ENCODE measurements at regions not wholly inside any gene's neighbourhood (a gene's known extent, or its start where the extent isn't known, plus 50 kb on each side); places are given as distances from the start of the nearest gene placed in this dataset.

DNA sequence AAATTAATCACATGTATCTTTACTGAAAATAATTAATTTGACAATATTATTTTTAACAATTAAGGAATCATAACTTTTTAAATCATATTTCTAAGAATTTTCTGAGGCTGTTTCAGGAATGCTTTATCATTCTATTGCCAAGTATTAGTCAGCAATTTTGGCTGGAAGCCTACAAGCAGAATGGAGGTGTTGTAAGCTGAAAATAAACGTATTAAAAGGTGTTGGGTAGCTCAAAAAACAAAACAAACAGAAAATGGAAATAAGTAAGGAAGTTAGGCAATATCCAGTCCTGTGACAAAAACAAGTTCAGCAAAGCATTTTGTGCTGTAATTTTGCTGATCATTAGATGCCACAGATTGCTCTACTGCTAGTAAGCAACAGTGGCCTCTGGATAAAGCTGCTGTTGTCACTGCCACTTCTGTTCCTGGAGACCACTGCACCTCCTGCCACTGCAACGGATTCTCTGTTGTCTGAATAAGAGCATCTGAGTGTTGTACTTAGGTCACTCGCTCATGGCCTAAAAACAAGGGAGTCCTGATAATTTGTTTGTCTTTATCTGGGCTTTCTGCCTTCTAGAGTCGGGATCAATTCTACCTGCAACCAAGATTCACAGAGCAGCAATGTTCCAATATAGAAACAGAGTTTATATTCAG lies 63.5 kb upstream of the SLITRK3 start:
- H3K4me1 ChIP-seq (ENCODE audit: insufficient read depth, low read length, poor library complexity, severe bottlenecking), result no peaks in the 10 kb centered on the region
- intact Hi-C loops (cut with micrococcal nuclease; ENCODE audit: unreplicated experiment), result loop anchor here (10.0 kb wide), 1 partner anchor 595 kb away; no protein-coding TSS in a partner anchor
- DNase-seq (ENCODE audit: low spot score), result peak; percentile 4
- ChIA-PET POLR2A (ENCODE audit: low non-redundant PET) (no interaction called here), CTCF (no interaction called here)
- H3K27me3 ChIP-seq (replicated peaks; ENCODE audit: insufficient read depth, low read depth, low read length, poor library complexity), result no peaks in the 10 kb centered on the region
- H3K27ac ChIP-seq (ENCODE audit: low read depth, low read length, poor library complexity, severe bottlenecking), result no peak overlapping the region
- H3K36me3 ChIP-seq (ENCODE audit: insufficient read depth, low read length, poor library complexity, severe bottlenecking), result no peaks in the 10 kb centered on the region
- no TSS peak for BruUV-seq (replicated peaks)
- H3K4me3 ChIP-seq (ENCODE audit: low read depth, low read length, poor library complexity, severe bottlenecking), result no peak overlapping the region
- no peak for TF ChIP-seq EZH2 (IDR thresholded peaks at IDR 0.05; ENCODE audit: borderline replicate concordance, low read depth, low read length, poor library complexity, severe bottlenecking)
- TF ChIP-seq, protein P1, sequence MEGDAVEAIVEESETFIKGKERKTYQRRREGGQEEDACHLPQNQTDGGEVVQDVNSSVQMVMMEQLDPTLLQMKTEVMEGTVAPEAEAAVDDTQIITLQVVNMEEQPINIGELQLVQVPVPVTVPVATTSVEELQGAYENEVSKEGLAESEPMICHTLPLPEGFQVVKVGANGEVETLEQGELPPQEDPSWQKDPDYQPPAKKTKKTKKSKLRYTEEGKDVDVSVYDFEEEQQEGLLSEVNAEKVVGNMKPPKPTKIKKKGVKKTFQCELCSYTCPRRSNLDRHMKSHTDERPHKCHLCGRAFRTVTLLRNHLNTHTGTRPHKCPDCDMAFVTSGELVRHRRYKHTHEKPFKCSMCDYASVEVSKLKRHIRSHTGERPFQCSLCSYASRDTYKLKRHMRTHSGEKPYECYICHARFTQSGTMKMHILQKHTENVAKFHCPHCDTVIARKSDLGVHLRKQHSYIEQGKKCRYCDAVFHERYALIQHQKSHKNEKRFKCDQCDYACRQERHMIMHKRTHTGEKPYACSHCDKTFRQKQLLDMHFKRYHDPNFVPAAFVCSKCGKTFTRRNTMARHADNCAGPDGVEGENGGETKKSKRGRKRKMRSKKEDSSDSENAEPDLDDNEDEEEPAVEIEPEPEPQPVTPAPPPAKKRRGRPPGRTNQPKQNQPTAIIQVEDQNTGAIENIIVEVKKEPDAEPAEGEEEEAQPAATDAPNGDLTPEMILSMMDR (conservative IDR thresholded peaks at IDR 0.05; ENCODE audit: low read depth, low read length), result no peak
- no peaks in the 10 kb centered on the region for H3K9me3 ChIP-seq (ENCODE audit: low read depth, low read length, poor library complexity, severe bottlenecking)

DNA sequence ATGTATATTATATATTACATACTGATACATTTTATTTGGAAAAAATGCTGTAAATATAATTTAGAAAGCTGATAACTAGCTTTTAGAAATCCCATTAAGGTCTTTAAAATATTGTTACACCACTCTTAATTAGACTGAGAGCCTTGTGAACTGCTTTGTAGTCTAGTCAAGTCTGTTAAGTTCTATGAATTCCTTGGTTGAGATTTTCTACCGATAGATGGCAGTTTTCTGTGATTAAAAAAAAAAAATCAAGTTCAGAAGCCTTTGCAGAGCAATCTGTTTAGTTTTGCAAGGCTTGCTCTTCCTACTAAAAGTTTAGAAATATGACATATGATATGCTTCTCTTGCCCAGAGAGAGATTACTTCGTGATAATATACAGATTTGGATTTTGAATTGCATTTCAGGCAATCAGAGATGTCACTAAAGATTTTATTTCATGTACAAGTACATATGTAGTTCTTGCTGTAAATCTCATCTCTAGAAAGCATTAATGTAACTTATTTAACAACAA lies 60.4 kb upstream of the SLITRK3 start:
- TF ChIP-seq EZH2 (IDR thresholded peaks at IDR 0.05; ENCODE audit: borderline replicate concordance, low read depth, low read length, poor library complexity, severe bottlenecking), result no peak
- TF ChIP-seq, protein P1 (conservative IDR thresholded peaks at IDR 0.05; ENCODE audit: low read depth, low read length), result peak; percentile 43
- CTCF ChIA-PET, result no interaction called here
- Histone ChIP-seq H3K9me3 (ENCODE audit: low read depth, low read length, poor library complexity, severe bottlenecking) (no peaks in the 10 kb centered on the region), H3K27me3 (replicated peaks; ENCODE audit: insufficient read depth, low read depth, low read length, poor library complexity) (no peaks in the 10 kb centered on the region), H3K36me3 (ENCODE audit: insufficient read depth, low read length, poor library complexity, severe bottlenecking) (no peaks in the 10 kb centered on the region), H3K4me3 (ENCODE audit: low read depth, low read length, poor library complexity, severe bottlenecking) (no peak overlapping the region), H3K27ac (ENCODE audit: low read depth, low read length, poor library complexity, severe bottlenecking) (no peak overlapping the region), H3K4me1 (ENCODE audit: insufficient read depth, low read length, poor library complexity, severe bottlenecking) (no peaks in the 10 kb centered on the region)
- peak; percentile 22 for DNase-seq (ENCODE audit: low spot score)
- intact Hi-C loops (cut with micrococcal nuclease; ENCODE audit: unreplicated experiment), result loop anchor here (10.0 kb wide), 1 partner anchor 598 kb away; no protein-coding TSS in a partner anchor
- POLR2A ChIA-PET (ENCODE audit: low non-redundant PET), result no interaction called here
- no TSS peak for BruUV-seq (replicated peaks)

DNA sequence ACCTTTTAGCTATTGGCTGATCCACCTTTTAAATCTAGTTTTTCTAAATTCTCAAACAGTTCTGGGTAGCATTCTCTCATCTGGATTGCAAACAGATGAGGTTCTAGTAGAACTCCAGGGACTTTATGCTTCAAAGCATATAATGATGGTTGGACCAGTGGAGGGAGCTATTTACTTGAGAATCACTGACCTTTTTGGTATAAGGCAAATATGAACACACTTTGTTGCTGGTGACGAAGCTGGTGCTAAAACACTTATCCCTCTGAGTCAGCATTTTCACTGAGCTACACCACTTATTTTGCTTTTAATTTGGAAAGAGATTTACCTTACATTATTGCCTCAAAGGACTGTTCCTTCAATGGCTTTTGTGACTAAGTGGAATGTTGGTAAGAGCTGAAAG lies 58.6 kb upstream of the SLITRK3 start:
- CTCF ChIA-PET, result interaction anchor here (0.6 to 0.9 kb wide), 2 partner anchors 48 to 289 kb away, joined by 3 to 5 read pairs; no protein-coding TSS in a partner anchor
- H3K4me1 ChIP-seq (ENCODE audit: insufficient read depth, low read length, poor library complexity, severe bottlenecking), result no peaks in the 10 kb centered on the region
- intact Hi-C loops (cut with micrococcal nuclease; ENCODE audit: unreplicated experiment), result loop anchor here (10.0 kb wide), 1 partner anchor 600 kb away; no protein-coding TSS in a partner anchor
- H3K27ac ChIP-seq (ENCODE audit: low read depth, low read length, poor library complexity, severe bottlenecking), result no peak overlapping the region
- no peak overlapping the region for H3K4me3 ChIP-seq (ENCODE audit: low read depth, low read length, poor library complexity, severe bottlenecking)
- TF ChIP-seq, protein P1 (conservative IDR thresholded peaks at IDR 0.05; ENCODE audit: low read depth, low read length), result peak; percentile 45
- TF ChIP-seq EZH2 (IDR thresholded peaks at IDR 0.05; ENCODE audit: borderline replicate concordance, low read depth, low read length, poor library complexity, severe bottlenecking), result no peak
- H3K9me3 ChIP-seq (ENCODE audit: low read depth, low read length, poor library complexity, severe bottlenecking), result no peaks in the 10 kb centered on the region
- peak; percentile 63 for DNase-seq (ENCODE audit: low spot score)
- BruUV-seq (replicated peaks), result no TSS peak
- H3K36me3 ChIP-seq (ENCODE audit: insufficient read depth, low read length, poor library complexity, severe bottlenecking), result no peaks in the 10 kb centered on the region
- no peaks in the 10 kb centered on the region for H3K27me3 ChIP-seq (replicated peaks; ENCODE audit: insufficient read depth, low read depth, low read length, poor library complexity)
- POLR2A ChIA-PET (ENCODE audit: low non-redundant PET), result no interaction called here
